HG02938 (cell line): ENCODE measurements at regions not wholly inside any gene's neighbourhood (a gene's known extent, or its start where the extent isn't known, plus 50 kb on each side); places are given as distances from the start of the nearest gene placed in this dataset.
"Not testable (repeated sequence)": the region's sequence is repeated elsewhere in the genome, so short reads cannot be mapped to it uniquely, and the experiment has no call there.

ENCODE experiments used
- ATAC-seq: cut with Tn5 transposase; IDR thresholded peaks from one replicate; pipeline ENCODE4 v1.9.1; 2021; ENCODE audit warnings: mild to moderate bottlenecking, moderate library complexity; ENCODE audit not compliant: unreplicated experiment

DNA sequence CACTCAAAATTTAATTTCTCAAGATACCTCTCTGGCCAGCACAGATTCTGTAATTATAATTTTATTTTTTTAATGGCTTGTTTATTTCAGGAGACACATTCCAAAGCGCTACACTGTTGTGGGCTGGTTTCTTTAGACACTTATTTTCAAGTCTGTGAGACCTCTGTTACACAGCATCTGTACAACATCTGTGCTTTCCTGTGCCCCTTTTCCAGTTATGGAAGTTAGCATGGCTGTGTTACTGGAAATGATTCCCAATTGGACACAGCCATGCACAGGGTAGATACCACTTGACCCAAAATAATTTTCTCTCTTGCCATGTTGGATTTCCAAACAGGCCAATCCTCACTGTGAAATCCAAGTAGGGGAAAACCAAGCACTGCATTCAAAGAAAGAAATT is 172.3 kb upstream of the ADCY1 start:
- no peak for ATAC-seq

DNA sequence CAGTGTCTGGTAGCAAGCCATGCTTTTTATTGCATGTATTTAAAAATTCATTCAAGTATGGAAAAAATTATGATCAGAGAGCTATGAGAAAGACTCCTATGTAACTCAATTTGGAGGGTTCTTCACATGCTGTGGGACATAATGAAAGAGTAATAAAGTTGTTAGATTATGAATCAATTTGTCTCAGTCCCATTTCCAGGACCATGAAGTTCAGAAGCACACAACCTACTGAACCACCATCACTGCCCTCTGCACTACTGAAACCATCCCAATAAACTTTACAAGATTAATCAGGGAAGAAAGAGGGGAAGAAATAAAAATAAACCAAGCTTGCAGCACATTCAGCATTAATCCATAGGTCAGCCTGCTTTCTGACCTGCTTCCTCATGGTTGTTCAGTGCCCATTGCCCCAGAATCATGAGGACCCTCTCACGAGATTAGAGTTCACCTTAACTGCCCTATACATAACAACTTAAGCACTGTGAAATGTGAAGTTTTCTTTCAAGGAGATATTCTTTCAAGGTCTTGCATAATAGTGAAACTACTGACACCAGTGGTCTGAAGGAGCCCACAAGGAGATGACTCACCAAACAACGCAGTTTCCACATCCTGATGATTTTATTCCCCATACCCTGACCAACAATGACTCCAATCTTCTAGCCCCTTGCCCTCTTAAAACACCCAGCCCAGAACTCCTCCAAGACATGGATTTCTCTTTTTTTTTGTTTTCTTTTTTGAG is 171.5 kb upstream of the ADCY1 start:
- ATAC-seq = no peak

DNA sequence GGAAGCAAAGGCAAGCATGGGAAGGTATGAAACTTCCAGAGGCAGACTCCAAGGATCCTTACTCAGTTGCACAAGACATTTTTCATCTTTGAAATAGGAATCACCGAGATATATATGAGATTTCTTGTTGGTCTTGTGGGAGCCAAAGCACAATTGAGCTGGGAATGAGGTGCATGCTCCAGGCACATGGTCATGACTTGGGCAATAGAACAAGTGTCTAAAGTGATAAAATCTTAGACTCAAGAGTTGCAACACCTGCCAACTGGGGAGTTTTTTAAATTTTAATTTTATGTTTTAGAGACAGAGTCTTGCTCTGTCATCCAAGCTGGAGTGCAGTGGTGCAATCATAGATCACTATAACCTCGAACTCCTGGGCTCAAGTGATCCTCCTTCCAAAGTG is 169.5 kb upstream of the ADCY1 start:
- no peak for ATAC-seq

DNA sequence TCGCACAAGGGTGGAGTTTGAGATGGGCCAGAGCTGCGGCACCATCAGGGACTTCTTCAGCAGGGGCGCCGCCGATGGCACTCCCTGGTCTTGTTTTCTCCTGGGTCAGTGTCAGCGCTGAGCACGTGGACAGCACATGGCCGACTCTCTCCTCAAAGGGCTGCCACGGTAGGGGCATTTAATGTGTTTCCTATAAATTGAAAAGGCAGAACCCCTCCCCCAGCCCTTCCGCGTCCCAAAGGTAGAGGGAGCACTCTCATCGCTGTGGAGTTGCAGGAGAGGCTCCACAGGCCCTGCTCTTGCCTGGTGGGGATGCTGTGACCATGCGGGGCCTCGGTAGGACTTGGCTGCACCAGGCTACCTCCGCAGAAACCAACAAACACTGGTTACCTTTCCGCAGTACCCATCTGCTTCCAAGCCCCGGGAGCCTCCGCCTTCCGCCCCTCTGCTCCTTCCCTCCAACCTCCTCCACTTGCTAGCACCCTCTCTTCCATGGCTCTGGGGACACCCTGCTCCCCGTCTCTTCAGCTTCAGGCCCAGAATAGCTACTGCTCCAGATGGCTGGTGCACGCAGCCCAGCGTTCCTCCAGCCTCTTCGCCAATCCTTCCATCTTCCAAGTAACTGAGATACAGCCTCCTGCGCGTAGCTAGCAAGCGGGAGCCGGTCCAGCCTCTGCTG is 166.3 kb upstream of the ADCY1 start:
- no peak for ATAC-seq

DNA sequence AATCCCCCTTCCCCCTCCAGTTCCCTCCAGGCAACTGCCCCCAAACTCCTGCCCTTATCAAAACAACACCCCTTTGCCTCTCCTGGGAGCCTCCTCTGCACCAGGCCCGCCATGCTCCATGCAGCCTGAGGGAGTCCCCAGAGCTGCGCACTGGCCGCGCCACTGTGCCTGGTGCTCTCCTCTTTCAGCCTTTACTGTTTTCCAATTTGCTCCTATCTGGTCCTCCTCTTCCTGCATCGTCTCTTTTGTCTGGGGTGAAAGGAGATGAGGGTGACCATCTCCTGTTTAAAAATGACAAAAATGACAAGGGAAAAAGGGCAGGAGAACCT is 165.8 kb upstream of the ADCY1 start:
- no peak for ATAC-seq

DNA sequence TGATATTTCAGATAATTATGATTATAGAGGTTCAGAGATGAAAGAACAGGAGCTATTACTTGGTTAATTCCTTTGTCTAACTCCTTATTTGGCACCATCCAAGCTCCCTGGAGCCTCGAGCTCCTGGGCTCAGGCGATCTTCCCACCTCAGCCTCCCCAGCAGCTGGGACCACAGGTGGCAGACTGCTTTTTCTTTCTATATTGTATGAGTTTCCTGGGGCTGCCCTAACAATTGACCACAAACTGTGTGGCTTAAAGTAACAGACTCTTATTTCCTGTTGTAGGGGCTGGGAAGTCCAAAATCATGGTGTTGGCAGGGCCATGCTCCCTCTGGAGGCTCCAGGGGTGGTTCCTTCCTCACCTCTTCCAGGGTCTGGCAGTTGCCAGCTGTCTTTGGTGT is 163.3 kb upstream of the ADCY1 start:
- no peak for ATAC-seq

DNA sequence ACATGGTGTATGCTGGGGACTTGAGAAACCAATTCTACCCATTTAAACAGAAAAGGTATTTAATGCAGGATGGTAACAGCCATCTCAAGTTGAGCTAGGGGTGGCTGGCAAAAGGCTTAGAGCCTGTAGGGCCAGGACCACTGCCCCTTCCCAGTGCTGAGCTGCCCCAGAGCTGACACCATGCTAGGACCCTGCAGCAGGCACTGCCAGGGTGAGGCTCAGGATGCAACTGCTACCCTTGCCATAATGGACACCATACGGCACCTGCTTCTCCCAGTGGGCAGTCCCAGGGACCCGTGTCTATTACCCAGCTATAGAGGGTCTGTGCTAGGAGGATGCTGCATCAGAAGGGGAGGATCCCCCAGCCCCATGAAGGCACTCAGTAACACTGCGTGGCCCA is 160.7 kb upstream of the ADCY1 start:
- ATAC-seq = no peak

DNA sequence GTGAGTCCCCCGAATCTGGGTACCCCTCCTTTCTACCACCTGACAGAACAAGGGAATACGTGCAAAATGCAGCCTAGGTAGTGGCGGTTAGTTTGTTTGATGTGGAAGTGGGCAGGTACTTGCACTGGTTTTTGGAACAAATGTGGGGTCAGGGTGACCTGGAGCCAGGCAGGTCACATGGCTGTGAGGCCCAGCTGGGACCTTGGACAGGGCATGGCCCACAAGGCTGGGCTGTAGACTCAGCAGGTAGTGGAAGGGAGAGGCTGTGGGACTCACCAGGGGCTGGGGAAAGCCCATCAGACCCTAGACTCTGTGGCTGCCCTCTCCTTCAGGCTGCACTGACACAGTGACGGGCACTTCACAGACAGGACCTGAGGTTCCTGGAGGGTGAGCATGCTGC is 159.9 kb upstream of the ADCY1 start:
- no peak for ATAC-seq

DNA sequence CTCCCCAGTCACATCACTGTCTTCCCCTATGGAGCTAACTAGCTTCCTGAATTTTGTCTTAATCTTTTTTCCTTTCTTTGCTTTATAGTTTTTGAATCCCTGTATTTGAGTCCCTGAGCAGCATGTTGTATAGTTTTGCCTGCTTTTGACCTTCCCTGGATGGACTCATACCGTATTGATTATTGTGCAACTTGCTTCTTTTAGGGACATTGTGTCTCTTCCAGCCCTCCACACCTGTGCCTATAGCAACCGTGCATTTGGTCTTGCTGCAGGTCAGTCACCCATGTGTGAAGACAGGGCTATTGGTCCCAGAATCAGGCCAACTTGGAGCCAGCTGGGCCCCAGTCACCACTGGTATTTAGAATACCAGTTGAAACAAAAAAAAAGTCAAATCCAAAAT is 158.9 kb upstream of the ADCY1 start:
- ATAC-seq = no peak

DNA sequence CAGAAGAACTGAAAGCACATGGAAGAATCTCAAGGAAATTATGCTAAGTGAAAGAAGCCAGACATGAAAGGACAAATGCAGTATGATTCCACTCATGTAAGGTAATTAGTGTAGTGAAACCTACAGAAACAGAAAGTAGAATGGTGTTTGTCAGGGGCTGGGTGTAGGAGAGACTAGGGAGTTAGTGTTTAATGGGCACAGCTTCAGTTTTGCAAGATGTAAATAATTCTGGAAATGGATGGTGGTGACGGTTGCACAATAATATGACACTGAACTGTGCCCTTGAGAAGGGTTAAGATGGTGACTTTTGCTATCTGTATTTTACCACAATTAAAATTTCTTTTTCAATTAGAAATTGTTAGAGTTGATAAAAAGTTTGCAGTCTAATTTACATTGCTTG is 157.3 kb upstream of the ADCY1 start:
- ATAC-seq = no peak

DNA sequence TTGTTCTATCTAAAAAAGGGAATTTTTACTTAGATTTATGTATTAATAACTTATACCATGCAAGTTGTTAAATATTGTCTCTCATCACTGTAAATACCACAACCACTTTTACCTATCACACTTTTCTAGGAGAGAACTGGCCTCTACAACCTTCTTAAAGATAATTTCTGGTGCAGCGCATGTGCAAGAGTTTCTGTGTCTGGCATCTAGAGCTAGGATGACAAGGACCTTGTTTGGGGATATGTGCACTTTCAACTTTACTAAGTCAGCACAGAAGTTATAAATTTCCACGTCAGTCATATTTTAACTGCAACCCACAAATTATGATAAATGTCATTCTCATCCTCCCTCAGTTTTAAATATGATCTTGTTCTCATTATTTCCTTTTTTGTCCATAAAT is 156.9 kb upstream of the ADCY1 start:
- ATAC-seq = no peak

DNA sequence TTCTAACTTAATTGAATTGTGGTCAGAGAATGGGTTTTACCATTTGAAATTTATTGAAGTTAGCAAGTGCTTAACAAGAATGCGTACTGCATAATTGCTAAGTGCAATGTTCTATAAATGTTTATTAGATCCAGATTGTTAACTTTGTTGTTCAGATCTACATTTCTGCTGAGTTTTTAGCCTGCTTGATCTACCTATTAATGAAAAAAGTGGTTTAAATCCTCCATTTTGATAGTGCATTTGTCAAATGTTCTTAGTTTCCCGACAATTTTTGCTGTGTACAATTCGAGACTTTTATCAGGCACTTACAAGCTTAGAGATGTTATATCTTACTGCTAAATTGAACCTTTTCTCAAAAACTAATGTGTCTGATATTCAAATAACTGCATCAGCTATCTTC is 156.4 kb upstream of the ADCY1 start:
- no peak for ATAC-seq

DNA sequence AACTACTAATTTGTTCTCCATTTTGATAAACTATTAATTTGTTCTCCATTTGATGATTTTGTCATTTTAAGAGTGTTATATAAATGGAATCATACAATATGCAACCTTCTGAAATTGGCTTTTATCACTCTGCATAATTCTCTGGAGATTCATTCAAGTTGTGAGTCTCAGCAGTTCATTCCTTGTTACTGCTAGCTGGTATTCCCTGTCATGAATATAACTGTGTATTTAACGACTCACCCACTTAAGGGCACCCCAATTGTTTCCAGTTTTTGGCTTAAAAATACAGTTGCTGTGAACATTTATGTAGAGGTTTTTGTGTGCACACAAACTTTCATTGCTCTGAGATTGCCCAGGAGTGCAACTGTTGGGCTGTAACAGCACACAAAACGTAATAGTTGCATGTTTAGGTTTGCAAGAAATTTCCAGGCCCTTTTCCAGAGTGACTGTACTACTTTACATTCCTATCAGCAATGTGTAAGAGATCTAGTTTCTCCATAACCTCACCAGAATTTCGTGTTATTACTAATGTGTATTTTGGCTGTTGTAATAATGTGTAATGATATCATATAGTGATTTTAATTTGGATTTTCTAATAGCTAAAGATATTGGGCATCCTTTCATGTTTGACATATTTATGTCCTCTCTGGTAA is 153.2 kb upstream of the ADCY1 start:
- no peak for ATAC-seq

DNA sequence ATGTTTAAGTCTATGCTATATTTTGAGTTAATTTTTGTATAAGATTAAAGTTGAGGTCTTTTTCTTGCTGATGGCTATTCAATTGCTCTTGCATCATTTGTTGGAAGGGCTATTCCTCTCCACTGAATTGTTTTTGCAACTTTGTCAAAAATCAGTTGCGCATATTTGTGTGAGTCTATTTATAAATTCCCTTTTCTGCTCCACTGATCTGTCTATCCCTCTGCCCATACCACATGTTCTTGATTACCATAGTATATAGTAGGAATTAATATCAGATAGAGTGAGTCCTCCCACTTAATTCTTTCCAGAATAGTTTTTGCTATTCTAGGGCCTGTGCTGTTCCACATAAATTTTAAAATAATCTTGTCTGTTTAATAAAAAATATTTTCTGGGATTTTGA is 152.4 kb upstream of the ADCY1 start:
- no peak for ATAC-seq

DNA sequence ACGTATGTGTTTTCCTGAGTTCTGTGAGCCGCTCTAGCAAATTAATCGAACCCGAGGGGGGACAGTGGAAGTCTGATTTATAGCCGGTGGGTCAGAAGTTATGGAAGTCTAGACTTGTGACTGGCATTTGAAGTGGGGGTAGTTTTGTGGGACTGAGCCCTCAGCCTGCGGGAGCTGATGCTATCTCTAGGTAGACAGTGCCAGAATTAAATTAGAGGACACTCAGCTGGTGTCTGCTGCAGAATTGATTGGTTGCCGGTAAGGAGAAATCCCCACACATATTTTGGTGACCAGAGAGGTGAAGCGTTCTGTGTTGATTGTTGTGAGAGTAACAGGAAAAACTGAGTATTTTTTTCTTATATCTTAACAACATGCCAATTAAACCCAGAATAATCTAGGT is 143.8 kb upstream of the ADCY1 start:
- no peak for ATAC-seq

DNA sequence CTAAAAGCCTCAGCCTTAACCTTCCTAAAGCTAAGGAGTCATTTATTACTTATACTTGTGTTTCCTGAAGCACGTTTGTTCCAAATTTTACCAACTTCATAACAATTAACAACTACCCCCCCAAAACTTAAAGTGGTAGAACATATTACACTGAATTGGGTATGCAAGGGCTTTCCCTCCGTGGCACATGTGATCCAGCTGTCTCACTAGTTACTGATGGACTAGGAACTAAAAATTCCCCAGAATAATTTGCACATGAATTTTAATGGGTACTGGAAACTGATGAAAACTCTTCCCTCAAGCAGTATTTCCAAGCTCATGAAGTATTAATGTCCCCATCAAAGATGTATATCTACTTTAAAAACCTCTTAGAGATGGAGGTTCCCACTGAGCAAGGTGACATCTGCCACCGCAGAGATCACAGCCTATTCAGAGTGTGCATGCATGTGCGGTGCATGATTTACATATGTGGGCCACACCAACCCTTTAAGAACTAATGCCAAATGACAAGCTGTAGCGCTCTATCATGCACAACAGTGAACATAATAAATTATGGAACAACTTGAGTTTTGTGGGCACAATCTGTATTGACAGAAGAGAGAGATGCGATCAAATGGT is 139.9 kb upstream of the ADCY1 start:
- ATAC-seq = no peak

DNA sequence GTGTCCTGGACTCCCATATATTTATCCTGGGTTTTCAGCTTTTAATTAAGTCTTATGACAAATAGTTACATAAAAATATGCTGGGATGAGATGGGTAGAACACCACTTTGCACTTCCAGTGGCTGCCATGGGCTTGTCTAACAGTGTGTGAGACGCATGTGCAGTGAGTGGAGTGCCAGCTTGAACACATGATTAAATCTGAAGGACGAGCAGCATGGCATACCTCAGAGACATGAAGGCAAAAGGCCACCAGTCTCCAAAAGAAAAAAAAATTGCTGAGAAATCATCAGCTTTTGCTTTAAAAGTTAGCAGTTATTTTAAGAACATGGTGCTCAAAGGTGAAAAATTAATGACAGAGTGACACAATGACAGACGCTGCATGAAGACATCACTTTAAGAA is 139.0 kb upstream of the ADCY1 start:
- ATAC-seq = no peak

DNA sequence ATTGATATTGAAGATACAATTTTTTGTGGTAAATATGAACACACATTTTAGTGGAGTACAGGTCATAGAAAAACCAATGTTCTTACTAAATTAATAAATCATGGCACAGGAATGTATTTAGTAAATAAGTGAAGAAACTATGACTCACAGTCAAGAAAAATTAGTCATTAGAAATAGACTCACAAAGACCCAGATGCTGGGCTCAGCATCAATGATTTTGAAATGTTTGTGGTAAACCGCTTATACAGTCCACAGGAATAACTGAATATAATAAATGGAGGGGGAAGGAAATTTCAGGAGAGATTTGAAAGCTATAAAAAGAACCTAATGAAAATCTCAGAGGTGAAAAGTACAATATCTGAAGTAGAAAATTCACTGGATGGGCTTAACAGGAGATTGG is 138.3 kb upstream of the ADCY1 start:
- ATAC-seq = no peak

DNA sequence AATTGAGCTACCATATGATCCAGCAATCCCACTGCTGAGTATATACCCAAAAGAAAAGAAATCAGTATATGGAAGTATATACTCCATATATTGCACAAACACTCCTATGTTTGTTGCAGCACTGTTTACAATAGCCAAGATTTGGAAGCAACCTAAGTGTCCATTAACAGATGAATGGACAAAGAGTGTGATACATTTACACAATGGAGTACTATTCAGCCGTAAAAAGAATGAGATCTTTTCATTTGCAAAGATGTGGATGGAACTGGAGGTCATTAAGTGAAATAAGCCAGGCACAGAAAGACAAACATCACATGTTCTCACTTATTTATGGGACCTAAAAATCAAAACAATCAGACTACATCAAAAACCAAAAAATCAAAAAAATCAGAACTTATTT is 133.4 kb upstream of the ADCY1 start:
- not testable (repeated sequence) for ATAC-seq

DNA sequence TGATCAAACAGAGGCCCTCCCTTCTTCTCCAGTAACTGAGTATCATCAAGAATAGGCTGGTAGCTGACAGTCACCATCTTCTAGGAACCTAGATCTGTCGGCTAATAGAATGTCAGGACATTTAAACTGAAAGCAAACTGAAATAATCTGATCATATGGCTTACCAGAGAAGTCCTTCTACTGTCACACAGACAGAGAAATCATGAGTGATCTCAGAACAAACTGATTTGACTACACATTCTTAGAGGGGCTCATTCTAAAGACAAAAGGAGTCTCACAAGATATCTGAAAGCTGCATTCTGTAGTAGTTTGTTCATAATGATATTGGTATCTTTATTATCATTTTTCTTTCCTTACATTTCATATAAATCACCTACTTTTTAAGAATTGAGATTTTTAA is 130.9 kb upstream of the ADCY1 start:
- ATAC-seq = no peak

DNA sequence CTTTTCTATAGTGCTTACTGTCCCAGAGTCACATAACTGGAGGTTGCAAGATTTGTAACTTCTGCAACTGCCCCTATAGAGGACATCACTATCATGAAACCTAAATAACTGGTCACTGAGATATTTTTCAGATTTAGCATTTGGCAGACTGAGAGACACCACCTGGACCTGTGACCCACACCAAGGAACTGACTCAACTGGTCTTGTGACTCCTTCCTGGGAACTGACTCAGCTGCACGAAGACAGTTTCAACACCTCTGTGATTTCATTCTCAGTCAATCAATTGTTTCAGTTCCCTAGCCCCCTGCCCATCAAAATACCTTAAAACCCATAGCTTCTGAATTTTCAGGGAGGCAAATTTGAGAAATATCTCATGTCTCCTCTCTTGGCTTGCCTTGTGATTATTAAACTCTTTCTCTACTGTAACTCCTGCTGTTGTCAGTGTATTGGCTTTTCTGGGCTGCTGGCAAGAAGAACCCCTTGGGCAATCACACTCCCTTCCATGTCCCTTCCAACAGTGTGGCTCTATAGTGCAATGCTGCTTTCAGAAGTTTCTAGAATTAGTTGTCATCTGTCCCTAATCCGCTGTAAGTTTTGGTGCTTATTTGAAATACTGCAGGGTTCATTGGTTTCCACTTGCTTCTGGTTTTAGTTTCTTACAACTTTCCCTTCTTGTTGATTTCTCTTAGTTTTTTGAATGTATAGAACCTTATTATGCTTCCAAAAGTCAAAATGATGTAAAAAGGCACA is 127.8 kb upstream of the ADCY1 start:
- ATAC-seq = peak; percentile 95
